IPS-20b (cell line): ENCODE measurements at regions not wholly inside any gene's neighbourhood (a gene's known extent, or its start where the extent isn't known, plus 50 kb on each side); places are given as distances from the start of the nearest gene placed in this dataset.
"Not testable (repeated sequence)": the region's sequence is repeated elsewhere in the genome, so short reads cannot be mapped to it uniquely, and the experiment has no call there.

Experiments
- H3K27ac ChIP-seq: one replicate; pipeline ENCODE4 v1.5.1; 2013; ENCODE audit warnings: low read length
- H3K27me3 ChIP-seq: 2 replicates; pipeline ENCODE4 v1.6.1; 2013; ENCODE audit warnings: mild to moderate bottlenecking, low read length, inconsistent platforms; ENCODE audit not compliant: insufficient read depth
- H3K36me3 ChIP-seq: 2 replicates; pipeline ENCODE4 v1.6.1; 2013; ENCODE audit warnings: low read depth, mild to moderate bottlenecking, inconsistent platforms, low read length, moderate library complexity; ENCODE audit not compliant: insufficient read depth
- H3K4me1 ChIP-seq: 2 replicates; pipeline ENCODE4 v1.6.1; 2013; ENCODE audit warnings: mild to moderate bottlenecking, control low read depth, inconsistent platforms, low read length, moderate library complexity; ENCODE audit not compliant: insufficient read depth
- H3K4me3 ChIP-seq: 2 replicates; pipeline ENCODE4 v1.5.1; 2013; ENCODE audit warnings: mild to moderate bottlenecking, low read length, inconsistent platforms
- H3K9ac ChIP-seq: 2 replicates; pipeline ENCODE4 v1.6.1; 2013; ENCODE audit warnings: low read depth, mild to moderate bottlenecking, inconsistent platforms, low read length, moderate library complexity
- H3K9me3 ChIP-seq: 2 replicates; pipeline ENCODE4 v1.6.1; 2013; ENCODE audit warnings: mild to moderate bottlenecking, low read depth, low read length, inconsistent platforms; ENCODE audit not compliant: insufficient read depth

GRCh38 chr19:20269461-20269860, 102.4 kb downstream of the ZNF486 start:
- Histone ChIP-seq H3K27ac (no peak overlapping the region), H3K36me3 (no peaks in the 10 kb centered on the region), H3K27me3 (no peaks in the 10 kb centered on the region), H3K9me3 (no peaks in the 10 kb centered on the region), H3K4me1 (no peaks in the 10 kb centered on the region; the same call in 1 of the 2 replicates), H3K4me3 (no peak overlapping the region; the same call in 1 of the 2 replicates), H3K9ac (no peak overlapping the region)

- not testable (repeated sequence) for H3K9me3 ChIP-seq, H3K27me3 ChIP-seq, H3K36me3 ChIP-seq
- Histone ChIP-seq H3K27ac (peak overlapping the region; percentile 59), H3K4me3 (0 out of 2 replicates have a peak overlapping the region, but pooled peaks have one; percentile 29), H3K4me1 (peaks cover 36% of the 10 kb centered on the region), H3K9ac (peak overlapping the region; percentile 60; the same call in 1 of the 2 replicates)
These were observed 94.5 kb downstream of the ZNF486 start for GRCh38 chr19:20261513-20261912.

GRCh38 chr19:20260738-20261137, 93.7 kb downstream of the ZNF486 start:
- peaks cover 37% of the 10 kb centered on the region for H3K4me1 ChIP-seq

DNA sequence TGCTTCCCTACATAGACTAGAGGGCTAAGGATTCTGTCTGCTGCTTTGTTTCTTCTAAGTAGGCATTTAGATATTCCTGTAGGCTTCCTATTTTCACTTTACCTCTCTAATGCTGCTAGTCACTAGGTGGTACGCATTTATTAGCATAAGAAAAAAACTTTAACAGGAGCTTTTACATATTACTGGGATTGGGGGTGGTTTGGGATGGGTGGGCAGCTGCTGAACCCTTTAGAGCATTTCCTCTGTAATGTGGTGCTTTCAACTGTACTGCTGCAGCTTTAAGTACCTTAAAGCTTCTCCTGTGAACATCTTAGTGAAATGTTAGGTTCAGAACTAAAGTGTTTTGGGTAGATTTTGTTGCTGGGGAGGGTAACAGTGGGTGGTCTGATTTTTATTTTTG, 92.6 kb downstream of the ZNF486 start:
- Histone ChIP-seq H3K4me1 (peaks cover 42% of the 10 kb centered on the region), H3K27me3 (no peaks in the 10 kb centered on the region), H3K4me3 (peak overlapping the region; percentile 44; the same call in 1 of the 2 replicates), H3K27ac (no peak overlapping the region), H3K9ac (peak overlapping the region; percentile 57; the same call in 1 of the 2 replicates), H3K36me3 (no peaks in the 10 kb centered on the region), H3K9me3 (no peaks in the 10 kb centered on the region)

More at GRCh38 chr19:20260738-20261137, 93.7 kb downstream of the ZNF486 start:
- Histone ChIP-seq H3K9ac (peak overlapping the region; percentile 6; the same call in 1 of the 2 replicates), H3K27ac (peak overlapping the region; percentile 59)
- not testable (repeated sequence) for H3K9me3 ChIP-seq, H3K4me3 ChIP-seq, H3K36me3 ChIP-seq, H3K27me3 ChIP-seq

GRCh38 chr19:20256606-20257005, 89.6 kb downstream of the ZNF486 start:
- H3K9ac ChIP-seq, result no peak overlapping the region
- H3K36me3 ChIP-seq, result no peaks in the 10 kb centered on the region
- no peaks in the 10 kb centered on the region for H3K27me3 ChIP-seq
- H3K4me1 ChIP-seq, result peaks cover 33% of the 10 kb centered on the region; the same call in 1 of the 2 replicates
- no peaks in the 10 kb centered on the region for H3K9me3 ChIP-seq
- no peak overlapping the region for H3K4me3 ChIP-seq
- H3K27ac ChIP-seq, result no peak overlapping the region

DNA sequence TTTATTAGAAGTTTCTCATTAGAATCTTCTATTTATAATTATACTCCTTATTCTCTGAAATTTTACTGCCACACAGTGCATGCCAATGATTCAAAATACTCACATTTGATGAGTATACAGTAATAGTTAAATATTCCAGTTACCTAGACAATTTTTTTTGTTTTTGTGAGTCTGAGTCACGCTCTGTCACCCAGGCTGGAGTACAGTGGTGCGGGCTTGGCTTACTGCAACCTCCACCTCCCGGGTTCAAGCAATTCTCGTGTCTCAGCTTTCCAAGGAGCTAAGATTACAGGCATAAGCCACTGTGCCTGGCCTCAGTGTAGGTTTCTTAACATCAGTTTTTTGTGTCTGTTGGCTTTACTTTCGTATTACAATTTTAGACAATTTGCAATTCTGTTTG, 87.1 kb downstream of the ZNF486 start:
- Histone ChIP-seq H3K27ac (no peak overlapping the region), H3K9me3 (no peaks in the 10 kb centered on the region; the same call in 1 of the 2 replicates), H3K9ac (no peak overlapping the region), H3K4me3 (no peak overlapping the region), H3K27me3 (no peaks in the 10 kb centered on the region), H3K4me1 (peaks cover 16% of the 10 kb centered on the region; the same call in 1 of the 2 replicates), H3K36me3 (no peaks in the 10 kb centered on the region)

DNA sequence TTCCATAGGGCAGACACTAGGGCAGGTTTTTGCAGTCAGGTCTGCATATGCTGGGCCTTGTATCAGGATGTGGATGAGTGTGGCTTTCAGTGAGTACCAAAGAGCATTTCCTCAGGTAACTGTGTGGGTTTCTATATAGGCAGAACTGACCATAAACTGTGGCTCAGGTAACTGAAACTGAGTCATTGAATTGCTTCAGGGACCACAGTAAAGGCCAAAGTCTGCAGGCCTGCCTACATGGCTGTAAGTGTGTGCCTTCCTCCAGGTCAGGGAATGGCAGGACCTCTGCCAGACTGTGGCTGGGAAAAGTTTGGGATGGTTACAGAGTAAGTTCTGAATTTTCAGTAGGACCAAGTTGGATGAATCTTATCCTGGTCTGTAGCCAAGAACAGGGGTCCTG, 85.6 kb downstream of the ZNF486 start:
- Histone ChIP-seq H3K4me1 (peaks cover 18% of the 10 kb centered on the region; the same call in 1 of the 2 replicates), H3K9ac (no peak overlapping the region), H3K27ac (no peak overlapping the region), H3K4me3 (no peak overlapping the region), H3K9me3 (no peaks in the 10 kb centered on the region; the same call in 1 of the 2 replicates), H3K36me3 (no peaks in the 10 kb centered on the region), H3K27me3 (no peaks in the 10 kb centered on the region)

- Histone ChIP-seq H3K9ac (no peak overlapping the region), H3K27me3 (no peaks in the 10 kb centered on the region), H3K9me3 (no peaks in the 10 kb centered on the region; the same call in 1 of the 2 replicates), H3K27ac (no peak overlapping the region), H3K36me3 (no peaks in the 10 kb centered on the region), H3K4me3 (no peak overlapping the region), H3K4me1 (peaks cover 17% of the 10 kb centered on the region; the same call in 1 of the 2 replicates)
These were observed 83.6 kb downstream of the ZNF486 start for GRCh38 chr19:20250627-20251026.

DNA sequence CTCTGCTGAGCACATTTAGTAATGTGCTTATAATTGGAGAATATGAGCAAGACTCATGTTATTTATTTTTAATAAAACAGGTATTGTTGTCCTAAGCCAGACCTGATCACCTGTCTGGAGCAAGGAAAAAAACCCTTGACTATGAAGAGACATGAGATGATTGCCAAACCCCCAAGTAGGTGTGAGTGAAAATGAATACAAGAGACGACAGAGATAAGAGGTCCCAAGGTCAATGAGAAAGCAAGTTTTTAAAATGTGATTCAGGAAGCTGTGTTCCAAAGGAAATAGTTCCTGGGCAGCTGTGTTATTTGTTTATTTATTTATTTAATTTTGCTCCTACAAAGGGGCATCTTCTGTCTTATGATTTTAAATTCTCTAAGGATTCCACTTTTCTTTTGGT, 83.1 kb downstream of the ZNF486 start:
- no peak overlapping the region for H3K9ac ChIP-seq
- no peaks in the 10 kb centered on the region for H3K27me3 ChIP-seq
- no peaks in the 10 kb centered on the region for H3K36me3 ChIP-seq
- H3K27ac ChIP-seq, result no peak overlapping the region
- H3K4me3 ChIP-seq, result no peak overlapping the region
- H3K4me1 ChIP-seq, result peaks cover 14% of the 10 kb centered on the region; the same call in 1 of the 2 replicates
- H3K9me3 ChIP-seq, result no peaks in the 10 kb centered on the region; the same call in 1 of the 2 replicates
